ENCODE measurements at regions not wholly inside any gene's neighbourhood (a gene's known extent, or its start where the extent isn't known, plus 50 kb on each side); places are given as distances from the start of the nearest gene placed in this dataset.
A peak's percentile ranks its signal among the peaks of the same experiment; 100 is the strongest.

- no peak for DNase-seq
Measured at GRCh38 chr12:45553204-45553603, 176.3 kb upstream of the ARID2 start.

- DNase-seq: peak; percentile 65
Measured at GRCh38 chr12:45557016-45557415, 172.5 kb upstream of the ARID2 start.

GRCh38 chr12:45558353-45558752 lies 171.2 kb upstream of the ARID2 start:
- DNase-seq: no peak

GRCh38 chr12:45559537-45559936 lies 170.0 kb upstream of the ARID2 start:
- no peak for DNase-seq

GRCh38 chr12:45560689-45561088 lies 168.8 kb upstream of the ARID2 start:
- no peak for DNase-seq

- DNase-seq: no peak
Measured at GRCh38 chr12:45561488-45561887, 168.0 kb upstream of the ARID2 start.

GRCh38 chr12:45565590-45565989 lies 163.9 kb upstream of the ARID2 start:
- no peak for DNase-seq

GRCh38 chr12:45566257-45566656 lies 163.2 kb upstream of the ARID2 start:
- no peak for DNase-seq

GRCh38 chr12:45568808-45569207 lies 160.7 kb upstream of the ARID2 start:
- peak; percentile 49 for DNase-seq

GRCh38 chr12:45570501-45570900 lies 159.0 kb upstream of the ARID2 start:
- DNase-seq: no peak

GRCh38 chr12:45572114-45572513 lies 157.4 kb upstream of the ARID2 start:
- DNase-seq: no peak

- DNase-seq: peak; percentile 83
Measured at GRCh38 chr12:45575417-45575816, 154.1 kb upstream of the ARID2 start.

- peak; percentile 92 for DNase-seq
Measured at GRCh38 chr12:45575823-45576475, 153.6 kb upstream of the ARID2 start.

GRCh38 chr12:45577844-45578399 lies 151.6 kb upstream of the ARID2 start:
- DNase-seq: peak; percentile 32

GRCh38 chr12:45580356-45580969 lies 149.0 kb upstream of the ARID2 start:
- no peak for DNase-seq

GRCh38 chr12:45581112-45581511 lies 148.4 kb upstream of the ARID2 start:
- DNase-seq: no peak

- DNase-seq: no peak
Measured at GRCh38 chr12:45582536-45582935, 147.0 kb upstream of the ARID2 start.

- no peak for DNase-seq
Measured at GRCh38 chr12:45582986-45583659, 146.4 kb upstream of the ARID2 start.

GRCh38 chr12:45584336-45584735 lies 145.2 kb upstream of the ARID2 start:
- no peak for DNase-seq

GRCh38 chr12:45585522-45586230 lies 143.8 kb upstream of the ARID2 start:
- DNase-seq: no peak

- DNase-seq: no peak
Measured at GRCh38 chr12:45586486-45586885, 143.0 kb upstream of the ARID2 start.

- peak; percentile 59 for DNase-seq
Measured at GRCh38 chr12:45587012-45587411, 142.5 kb upstream of the ARID2 start.

- no peak for DNase-seq
Measured at GRCh38 chr12:45587877-45588533, 141.5 kb upstream of the ARID2 start.

Measured in inflammatory macrophage treated with lipopolysaccharide for 4 hours (primary cell).